ENCODE measurements at regions not wholly inside any gene's neighbourhood (a gene's known extent, or its start where the extent isn't known, plus 50 kb on each side); places are given as distances from the start of the nearest gene placed in this dataset.

DNA sequence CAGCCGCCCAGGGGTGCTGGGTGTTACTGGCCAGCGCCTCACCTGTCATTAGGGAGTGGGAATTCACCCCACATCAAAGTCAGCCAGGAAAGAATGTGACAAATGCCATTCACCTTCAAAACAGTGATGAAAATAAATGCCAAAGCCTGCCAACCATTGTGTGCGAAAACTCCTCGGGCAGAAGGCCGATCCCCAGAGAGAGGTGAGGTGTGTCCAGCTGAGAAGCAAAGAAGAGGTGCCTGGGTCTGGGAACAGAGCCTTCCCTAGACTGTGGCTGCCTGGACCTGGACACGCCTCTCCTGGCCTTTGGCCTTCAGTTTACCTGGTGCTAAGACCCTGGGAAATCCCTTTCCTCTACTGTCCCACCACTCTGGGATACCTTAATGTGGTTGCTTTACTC, 142.7 kb downstream of the CYP26B1 start (continued):
- TF ChIP-seq, protein P1, sequence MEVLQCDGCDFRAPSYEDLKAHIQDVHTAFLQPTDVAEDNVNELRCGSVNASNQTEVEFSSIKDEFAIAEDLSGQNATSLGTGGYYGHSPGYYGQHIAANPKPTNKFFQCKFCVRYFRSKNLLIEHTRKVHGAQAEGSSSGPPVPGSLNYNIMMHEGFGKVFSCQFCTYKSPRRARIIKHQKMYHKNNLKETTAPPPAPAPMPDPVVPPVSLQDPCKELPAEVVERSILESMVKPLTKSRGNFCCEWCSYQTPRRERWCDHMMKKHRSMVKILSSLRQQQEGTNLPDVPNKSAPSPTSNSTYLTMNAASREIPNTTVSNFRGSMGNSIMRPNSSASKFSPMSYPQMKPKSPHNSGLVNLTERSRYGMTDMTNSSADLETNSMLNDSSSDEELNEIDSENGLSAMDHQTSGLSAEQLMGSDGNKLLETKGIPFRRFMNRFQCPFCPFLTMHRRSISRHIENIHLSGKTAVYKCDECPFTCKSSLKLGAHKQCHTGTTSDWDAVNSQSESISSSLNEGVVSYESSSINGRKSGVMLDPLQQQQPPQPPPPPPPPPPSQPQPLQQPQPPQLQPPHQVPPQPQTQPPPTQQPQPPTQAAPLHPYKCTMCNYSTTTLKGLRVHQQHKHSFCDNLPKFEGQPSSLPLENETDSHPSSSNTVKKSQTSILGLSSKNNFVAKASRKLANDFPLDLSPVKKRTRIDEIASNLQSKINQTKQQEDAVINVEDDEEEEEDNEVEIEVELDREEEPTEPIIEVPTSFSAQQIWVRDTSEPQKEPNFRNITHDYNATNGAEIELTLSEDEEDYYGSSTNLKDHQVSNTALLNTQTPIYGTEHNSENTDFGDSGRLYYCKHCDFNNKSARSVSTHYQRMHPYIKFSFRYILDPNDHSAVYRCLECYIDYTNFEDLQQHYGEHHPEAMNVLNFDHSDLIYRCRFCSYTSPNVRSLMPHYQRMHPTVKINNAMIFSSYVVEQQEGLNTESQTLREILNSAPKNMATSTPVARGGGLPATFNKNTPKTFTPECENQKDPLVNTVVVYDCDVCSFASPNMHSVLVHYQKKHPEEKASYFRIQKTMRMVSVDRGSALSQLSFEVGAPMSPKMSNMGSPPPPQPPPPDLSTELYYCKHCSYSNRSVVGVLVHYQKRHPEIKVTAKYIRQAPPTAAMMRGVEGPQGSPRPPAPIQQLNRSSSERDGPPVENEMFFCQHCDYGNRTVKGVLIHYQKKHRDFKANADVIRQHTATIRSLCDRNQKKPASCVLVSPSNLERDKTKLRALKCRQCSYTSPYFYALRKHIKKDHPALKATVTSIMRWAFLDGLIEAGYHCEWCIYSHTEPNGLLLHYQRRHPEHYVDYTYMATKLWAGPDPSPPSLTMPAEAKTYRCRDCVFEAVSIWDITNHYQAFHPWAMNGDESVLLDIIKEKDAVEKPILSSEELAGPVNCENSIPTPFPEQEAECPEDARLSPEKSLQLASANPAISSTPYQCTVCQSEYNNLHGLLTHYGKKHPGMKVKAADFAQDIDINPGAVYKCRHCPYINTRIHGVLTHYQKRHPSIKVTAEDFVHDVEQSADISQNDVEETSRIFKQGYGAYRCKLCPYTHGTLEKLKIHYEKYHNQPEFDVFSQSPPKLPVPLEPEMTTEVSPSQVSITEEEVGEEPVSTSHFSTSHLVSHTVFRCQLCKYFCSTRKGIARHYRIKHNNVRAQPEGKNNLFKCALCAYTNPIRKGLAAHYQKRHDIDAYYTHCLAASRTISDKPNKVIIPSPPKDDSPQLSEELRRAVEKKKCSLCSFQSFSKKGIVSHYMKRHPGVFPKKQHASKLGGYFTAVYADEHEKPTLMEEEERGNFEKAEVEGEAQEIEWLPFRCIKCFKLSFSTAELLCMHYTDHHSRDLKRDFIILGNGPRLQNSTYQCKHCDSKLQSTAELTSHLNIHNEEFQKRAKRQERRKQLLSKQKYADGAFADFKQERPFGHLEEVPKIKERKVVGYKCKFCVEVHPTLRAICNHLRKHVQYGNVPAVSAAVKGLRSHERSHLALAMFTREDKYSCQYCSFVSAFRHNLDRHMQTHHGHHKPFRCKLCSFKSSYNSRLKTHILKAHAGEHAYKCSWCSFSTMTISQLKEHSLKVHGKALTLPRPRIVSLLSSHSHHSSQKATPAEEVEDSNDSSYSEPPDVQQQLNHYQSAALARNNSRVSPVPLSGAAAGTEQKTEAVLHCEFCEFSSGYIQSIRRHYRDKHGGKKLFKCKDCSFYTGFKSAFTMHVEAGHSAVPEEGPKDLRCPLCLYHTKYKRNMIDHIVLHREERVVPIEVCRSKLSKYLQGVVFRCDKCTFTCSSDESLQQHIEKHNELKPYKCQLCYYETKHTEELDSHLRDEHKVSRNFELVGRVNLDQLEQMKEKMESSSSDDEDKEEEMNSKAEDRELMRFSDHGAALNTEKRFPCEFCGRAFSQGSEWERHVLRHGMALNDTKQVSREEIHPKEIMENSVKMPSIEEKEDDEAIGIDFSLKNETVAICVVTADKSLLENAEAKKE (CRISPR knock-in tag; IDR thresholded peaks at IDR 0.05), result no peak

DNA sequence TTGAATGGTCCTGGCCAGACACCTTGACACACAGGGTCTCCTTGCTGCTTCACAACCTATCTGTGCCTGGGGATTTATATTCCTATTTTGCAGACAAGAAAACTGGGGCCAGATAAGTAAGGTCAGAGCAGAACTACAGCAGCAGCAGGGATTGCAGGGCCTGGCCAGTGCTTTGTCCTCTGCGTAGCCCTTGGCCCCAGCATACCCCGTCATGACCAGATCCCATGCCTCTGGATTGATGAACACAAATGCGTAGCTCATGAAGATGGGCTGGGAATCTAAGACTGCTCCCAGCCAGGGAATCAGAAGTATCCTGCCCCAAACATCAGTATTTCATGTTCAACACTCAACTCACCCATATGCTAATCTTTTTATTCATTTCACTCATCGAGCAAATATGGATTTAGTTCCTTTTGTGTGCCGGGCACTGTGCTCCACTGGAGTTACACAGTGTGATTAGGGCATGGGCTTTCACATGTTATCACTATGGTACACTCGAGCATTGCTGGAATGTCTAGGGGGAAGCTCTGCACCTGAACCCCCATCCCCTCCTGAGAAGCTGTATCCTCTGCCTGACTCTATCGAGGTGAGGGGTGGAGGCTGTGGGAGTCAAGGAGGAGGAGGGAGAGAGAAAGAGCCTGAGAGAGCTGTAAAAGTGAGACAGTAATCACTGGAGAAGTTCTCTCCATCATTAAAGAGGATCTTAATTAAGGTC, 143.3 kb downstream of the CYP26B1 start:
- H3K4me1 Mint-ChIP-seq, result peaks cover 10% of the 10 kb centered on the region
- Histone ChIP-seq H3K36me3 (ENCODE audit: insufficient read depth) (no peaks in the 10 kb centered on the region), H2AFZ (no peak overlapping the region), H3K4me3 (no peak overlapping the region), H3K27me3 (ENCODE audit: insufficient read depth) (no peaks in the 10 kb centered on the region), H3F3A (replicated peaks; ENCODE audit: low read depth) (no peaks in the 10 kb centered on the region), H3K79me2 (replicated peaks; ENCODE audit: insufficient read depth) (no peaks in the 10 kb centered on the region), H3K4me1 (ENCODE audit: insufficient read depth) (no peaks in the 10 kb centered on the region), H3K4me2 (no peak overlapping the region), H3K27ac (ENCODE audit: low read depth) (no peak overlapping the region), H4K20me1 (replicated peaks; ENCODE audit: insufficient read depth) (no peaks in the 10 kb centered on the region), H3K9me2 (ENCODE audit: insufficient read depth) (peaks cover 5% of the 10 kb centered on the region; the same call in 1 of the 2 replicates)
- ATAC-seq (no peak), DNase-seq (ENCODE audit: low spot score) (no peak)
- TF ChIP-seq ZNF331 (CRISPR knock-in tag; IDR thresholded peaks at IDR 0.05; ENCODE audit: low read depth) (no peak), EZH2phosphoT487 (IDR thresholded peaks at IDR 0.05; ENCODE audit: unreplicated experiment) (no peak), NANOG (IDR thresholded peaks at IDR 0.05; ENCODE audit: borderline replicate concordance) (no peak), CREB1 (CRISPR knock-in tag; IDR thresholded peaks at IDR 0.05; ENCODE audit: low read depth) (no peak), ZNF114 (CRISPR knock-in tag; IDR thresholded peaks at IDR 0.05) (no peak), POLR2AphosphoS5 (IDR thresholded peaks at IDR 0.05; ENCODE audit: low read depth) (no peak), EZH2 (IDR thresholded peaks at IDR 0.05; ENCODE audit: low read depth, unreplicated experiment) (no peak)
- TF ChIP-seq, protein P2, sequence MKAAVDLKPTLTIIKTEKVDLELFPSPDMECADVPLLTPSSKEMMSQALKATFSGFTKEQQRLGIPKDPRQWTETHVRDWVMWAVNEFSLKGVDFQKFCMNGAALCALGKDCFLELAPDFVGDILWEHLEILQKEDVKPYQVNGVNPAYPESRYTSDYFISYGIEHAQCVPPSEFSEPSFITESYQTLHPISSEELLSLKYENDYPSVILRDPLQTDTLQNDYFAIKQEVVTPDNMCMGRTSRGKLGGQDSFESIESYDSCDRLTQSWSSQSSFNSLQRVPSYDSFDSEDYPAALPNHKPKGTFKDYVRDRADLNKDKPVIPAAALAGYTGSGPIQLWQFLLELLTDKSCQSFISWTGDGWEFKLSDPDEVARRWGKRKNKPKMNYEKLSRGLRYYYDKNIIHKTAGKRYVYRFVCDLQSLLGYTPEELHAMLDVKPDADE (IDR thresholded peaks at IDR 0.05), result no peak
- no peaks in the 10 kb centered on the region for H3K36me3 Mint-ChIP-seq (ENCODE audit: low read depth)
- H3K27me3 Mint-ChIP-seq (ENCODE audit: insufficient read depth, low read depth, poor library complexity), result no peaks in the 10 kb centered on the region
- H3K27ac Mint-ChIP-seq, result no peak overlapping the region
- no peak overlapping the region for H3K4me3 Mint-ChIP-seq
- H3K9me3 Mint-ChIP-seq, result no peaks in the 10 kb centered on the region
